HG03139 (cell line): ENCODE measurements at regions not wholly inside any gene's neighbourhood (a gene's known extent, or its start where the extent isn't known, plus 50 kb on each side); places are given as distances from the start of the nearest gene placed in this dataset.

Source experiments
- ATAC-seq: cut with Tn5 transposase; IDR thresholded peaks from one replicate; pipeline ENCODE4 v1.9.1; 2021; ENCODE audit not compliant: unreplicated experiment

GRCh38 chrX:4322916-4323315, 609.5 kb upstream of the PRKX start:
- no peak for ATAC-seq

DNA sequence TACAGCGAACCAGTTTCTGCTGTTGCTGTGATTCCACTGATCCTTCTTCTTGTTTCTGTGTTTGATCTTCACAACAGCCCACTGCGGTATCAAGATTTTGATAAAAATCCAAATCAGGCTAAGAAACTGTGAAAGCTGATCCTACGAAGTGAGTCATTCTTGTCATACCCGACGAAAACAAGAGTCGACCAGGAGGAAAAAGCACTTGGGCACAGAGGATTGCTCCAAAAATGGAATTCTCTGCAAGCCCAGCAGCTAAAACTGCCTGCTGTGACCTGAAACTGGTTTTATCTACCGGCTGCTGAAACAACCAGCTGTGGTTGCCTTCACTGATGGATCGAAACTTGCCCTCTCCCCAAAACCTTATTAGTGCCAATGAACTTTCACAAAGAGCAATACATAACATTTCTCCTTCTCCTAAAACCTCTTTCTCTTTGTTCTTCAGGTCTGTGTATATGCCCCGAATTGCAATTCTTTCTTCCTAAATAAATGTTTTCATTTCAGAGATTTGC, 607.0 kb upstream of the PRKX start:
- ATAC-seq = no peak

DNA sequence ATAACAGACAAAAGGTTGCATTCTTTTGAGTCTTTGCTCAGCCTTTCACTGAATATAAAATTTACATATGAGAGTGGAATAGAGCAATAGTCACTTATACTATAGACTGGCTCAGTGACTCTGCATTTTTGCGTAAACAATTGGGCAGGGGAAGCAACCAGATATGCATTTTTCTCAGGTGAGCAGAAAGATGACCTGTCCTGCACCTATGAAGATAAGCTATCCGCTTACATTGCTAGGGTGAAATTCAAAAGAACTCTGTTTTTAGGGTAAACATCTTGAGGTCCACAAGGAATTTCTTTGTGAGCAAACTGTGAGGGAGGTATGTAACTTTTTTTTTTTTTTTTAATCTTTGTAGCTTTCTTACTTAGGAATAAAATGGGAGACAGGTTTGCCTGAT, 602.4 kb upstream of the PRKX start:
- ATAC-seq = no peak

- no peak for ATAC-seq
These were observed 601.1 kb upstream of the PRKX start for GRCh38 chrX:4314586-4314985.

GRCh38 chrX:4277122-4277521, 563.7 kb upstream of the PRKX start:
- no peak for ATAC-seq

DNA sequence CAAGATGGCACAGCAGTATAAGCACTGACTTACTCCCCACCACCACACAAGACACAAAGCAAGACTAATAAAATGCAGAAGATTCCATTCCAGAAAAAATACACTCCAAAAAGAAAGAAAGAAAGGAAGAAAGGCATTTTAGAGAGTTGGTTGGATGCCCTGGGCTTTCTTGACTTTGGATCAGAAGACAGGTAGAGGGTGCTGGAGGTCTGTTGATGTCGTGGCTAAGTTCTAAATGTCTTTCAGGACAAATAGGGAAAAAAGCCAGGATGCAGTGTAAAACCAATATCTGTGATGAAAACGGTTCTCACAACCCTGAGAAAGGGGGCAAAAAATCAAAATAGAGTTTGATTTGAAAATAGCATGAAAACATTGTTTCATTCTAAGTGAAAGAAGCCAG, 555.2 kb upstream of the PRKX start:
- ATAC-seq = no peak

GRCh38 chrX:4265036-4265435, 551.6 kb upstream of the PRKX start:
- ATAC-seq = no peak

GRCh38 chrX:4263030-4263803, 549.8 kb upstream of the PRKX start:
- no peak for ATAC-seq

GRCh38 chrX:4253092-4253491, 539.6 kb upstream of the PRKX start:
- ATAC-seq = no peak

- no peak for ATAC-seq
These were observed 536.0 kb upstream of the PRKX start for GRCh38 chrX:4249401-4249800.

DNA sequence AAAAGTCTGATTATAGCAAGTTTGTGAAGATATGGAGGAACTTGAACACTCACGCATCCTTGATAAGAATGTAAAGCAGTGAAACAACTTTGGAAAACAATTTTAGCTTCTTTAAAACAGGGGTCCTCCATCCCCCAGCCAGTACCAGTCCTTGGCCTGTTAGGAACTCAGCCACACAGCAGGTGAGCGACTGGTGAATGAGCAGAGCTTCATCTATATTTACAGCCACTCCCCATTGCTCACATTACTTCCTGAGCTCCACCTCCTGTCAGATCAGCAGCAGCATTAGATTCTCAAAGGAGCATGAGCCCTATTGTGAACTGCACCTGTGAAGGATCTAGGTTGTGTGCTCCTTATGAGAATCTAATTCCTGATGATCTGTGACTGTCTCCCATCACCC, 530.3 kb upstream of the PRKX start:
- no peak for ATAC-seq

DNA sequence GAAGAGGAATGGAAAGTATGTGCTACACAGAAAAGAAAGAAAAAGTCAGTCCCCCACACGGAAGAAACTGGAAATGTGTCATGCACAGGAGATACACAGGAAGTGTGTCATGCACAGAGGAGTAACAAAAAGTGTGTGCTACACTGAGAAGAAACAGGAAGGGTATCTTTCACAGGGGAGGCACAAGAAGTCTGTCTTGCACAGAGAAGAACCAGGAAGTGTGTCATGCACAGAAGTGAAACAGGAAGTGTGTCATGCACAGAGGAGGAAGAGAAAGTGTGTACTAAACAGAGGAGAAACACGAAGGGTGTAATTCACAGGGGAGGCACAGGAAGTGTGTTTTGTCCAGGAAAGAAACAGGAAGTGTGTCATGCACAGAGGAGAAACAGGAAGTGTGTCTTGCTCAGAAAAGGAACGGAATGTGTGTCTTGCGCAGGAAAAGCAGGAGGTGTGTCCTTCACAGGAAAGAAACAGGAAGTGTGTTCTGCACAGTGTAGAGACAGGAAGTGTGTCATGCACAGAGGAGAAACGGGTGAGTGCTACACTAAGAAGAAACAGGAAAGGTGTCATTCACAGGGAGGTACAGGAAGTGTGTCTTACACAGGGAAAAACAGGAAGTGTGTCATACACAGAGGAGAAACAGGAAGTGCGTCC, 527.2 kb upstream of the PRKX start:
- ATAC-seq = no peak

GRCh38 chrX:4239650-4240540, 526.4 kb upstream of the PRKX start:
- ATAC-seq = no peak

DNA sequence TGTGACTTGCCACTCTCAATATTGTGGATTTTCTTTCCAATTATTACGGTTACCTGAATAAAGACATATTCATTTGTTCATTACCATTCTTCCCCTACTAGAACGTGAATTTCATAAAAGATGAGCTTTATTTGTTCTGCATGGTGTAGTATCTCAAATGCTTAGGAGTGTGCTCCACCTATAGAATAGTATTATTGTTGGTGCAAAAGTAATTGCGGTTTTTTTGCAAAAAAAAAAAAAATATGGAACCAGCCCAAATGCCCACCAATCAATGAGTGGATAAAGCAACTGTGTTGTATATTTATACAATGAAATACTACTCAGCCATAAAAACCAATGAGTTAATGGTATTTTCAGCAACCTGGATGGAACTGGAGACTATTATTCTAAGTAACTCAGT, 525.5 kb upstream of the PRKX start:
- no peak for ATAC-seq

DNA sequence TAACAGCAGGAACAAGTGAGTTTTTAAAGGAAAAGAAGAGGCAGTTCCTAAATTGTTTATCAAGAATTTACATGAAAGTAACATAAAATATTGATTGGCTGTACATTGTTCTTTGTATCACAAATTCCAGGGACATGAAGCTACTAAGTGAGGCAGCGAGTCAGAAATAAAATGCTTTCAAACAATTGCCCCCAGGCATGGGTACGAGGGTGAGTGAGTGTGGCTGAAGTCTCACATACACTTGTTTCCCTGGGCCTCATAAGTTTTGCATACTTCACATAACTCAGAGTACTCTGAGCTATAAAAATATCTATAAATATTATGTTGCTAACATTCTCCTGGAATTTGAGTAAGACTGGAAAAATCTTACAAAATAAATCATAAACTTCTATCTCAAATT, 511.6 kb upstream of the PRKX start:
- no peak for ATAC-seq

- ATAC-seq = no peak
These were observed 493.5 kb upstream of the PRKX start for GRCh38 chrX:4206941-4207340.

GRCh38 chrX:4197971-4198370, 484.5 kb upstream of the PRKX start:
- no peak for ATAC-seq

DNA sequence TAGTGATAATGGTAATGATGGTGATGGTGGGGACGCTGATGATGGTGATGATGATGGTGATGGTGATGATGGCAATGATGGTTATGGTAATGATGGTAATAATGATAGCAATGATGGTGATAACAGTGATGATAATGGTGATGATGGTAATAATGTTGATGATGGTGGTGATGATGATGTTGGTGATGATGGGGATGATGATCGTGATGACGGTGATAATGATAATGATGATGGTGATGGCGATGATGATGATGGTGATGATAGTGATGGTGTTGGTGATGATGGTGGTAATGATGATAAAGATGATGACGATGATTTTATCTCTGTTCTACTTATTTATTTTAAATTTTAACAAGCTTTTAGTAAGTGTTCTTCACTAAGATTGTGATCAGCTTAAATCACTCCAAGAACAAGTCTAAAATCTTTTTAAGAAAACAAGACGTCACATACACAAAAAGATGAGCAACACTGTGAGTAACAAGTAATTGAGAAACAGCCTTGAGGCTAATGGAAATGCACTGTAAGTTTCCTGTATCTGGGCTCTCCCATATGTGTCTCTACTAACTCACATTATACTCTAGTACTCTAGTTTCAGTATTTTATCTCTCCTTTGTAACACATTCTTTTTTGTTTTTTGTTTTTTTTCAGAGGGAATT, 480.2 kb upstream of the PRKX start:
- no peak for ATAC-seq

GRCh38 chrX:4186331-4186730, 472.9 kb upstream of the PRKX start:
- no peak for ATAC-seq

DNA sequence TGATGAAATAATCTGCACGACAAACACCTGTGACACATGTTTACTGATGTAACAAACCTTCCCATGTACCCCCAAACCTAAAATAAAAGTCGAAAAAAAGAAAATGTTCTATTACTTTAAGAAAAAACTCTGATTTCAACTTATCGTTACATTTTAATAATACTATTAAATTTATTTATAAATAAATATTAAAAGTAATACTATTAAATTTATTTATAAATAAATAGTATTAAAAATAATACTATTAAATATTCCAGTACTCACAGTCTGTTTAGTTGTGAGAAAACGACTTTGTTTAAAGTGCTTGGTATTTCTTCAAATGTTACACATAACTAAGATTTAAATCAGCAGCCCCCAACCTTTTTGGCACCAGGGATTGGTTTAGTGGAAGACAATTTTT, 471.6 kb upstream of the PRKX start:
- no peak for ATAC-seq

DNA sequence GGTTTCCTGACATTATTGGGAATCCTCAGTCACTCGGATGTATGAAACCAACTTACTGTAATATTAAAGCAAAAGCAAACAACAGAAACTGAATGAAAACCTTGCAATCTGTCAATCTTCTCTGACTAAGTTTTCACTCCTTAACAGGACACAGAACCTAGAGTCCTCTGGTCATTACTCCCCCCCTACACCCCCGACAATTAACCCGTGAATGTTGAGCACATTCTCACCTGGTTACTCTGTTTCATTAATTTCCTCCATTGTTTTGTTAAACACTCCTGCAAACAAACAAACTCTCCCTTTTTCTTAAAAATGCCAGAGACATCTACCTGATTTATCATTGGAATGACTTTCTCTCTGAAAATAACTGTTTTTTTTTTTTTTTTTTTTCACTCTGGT, 469.0 kb upstream of the PRKX start:
- ATAC-seq = no peak
